Panc1 (cell line): ENCODE measurements at regions not wholly inside any gene's neighbourhood (a gene's known extent, or its start where the extent isn't known, plus 50 kb on each side); places are given as distances from the start of the nearest gene placed in this dataset.

ENCODE experiments used
- ATAC-seq: fragments of 200-7000 bp; cut with Tn5 transposase; 2 replicates; pipeline ENCODE4 v1.9.1; 2020; ENCODE audit warnings: mild to moderate bottlenecking, moderate library complexity
- BruUV-seq: library from RNA; stranded (reverse); fragments of 400-500 nt; replicated peaks from 2 replicates; lab custom pipeline; 2021; lab: Mats Ljungman, UMichigan
- CTCF ChIA-PET: fragments of 300-600 bp; sonication (Branson Sonifier 250); formaldehyde crosslinking; loops from one replicate; lab custom pipeline; 2022; ENCODE audit warnings: antibody characterized with exemption; lab: Charles Lee
- POLR2A ChIA-PET: fragments of 300-600 bp; sonication (Branson Sonifier 250); formaldehyde crosslinking; loops from one replicate; lab custom pipeline; 2022; ENCODE audit warnings: antibody characterized with exemption; lab: Charles Lee
- DNase-seq: peaks from one replicate; pipeline ENCODE4 v3.0.0-alpha.2; 2010; ENCODE audit warnings: low read depth, low spot score
- H3K27ac ChIP-seq: 2 replicates; pipeline ENCODE4 v1.5.1; 2011; ENCODE audit warnings: mild to moderate bottlenecking, low read length, inconsistent platforms
- H3K27me3 ChIP-seq: fragments of 200-500 bp; sonication (Bioruptor generic); 2 replicates; pipeline ENCODE4 v1.6.0; 2014; ENCODE audit warnings: low read length, inconsistent platforms; ENCODE audit not compliant: control insufficient read depth, insufficient read depth
- H3K36me3 ChIP-seq: fragments of 200-500 bp; sonication (Bioruptor generic); 2 replicates; pipeline ENCODE4 v1.5.1; 2014; ENCODE audit warnings: inconsistent platforms, mild to moderate bottlenecking, low read length, moderate library complexity; ENCODE audit not compliant: control insufficient read depth, insufficient read depth
- H3K4me1 ChIP-seq: 2 replicates; pipeline ENCODE4 v1.5.1; 2011; ENCODE audit warnings: inconsistent platforms, mild to moderate bottlenecking, low read length, moderate library complexity; ENCODE audit not compliant: control insufficient read depth, insufficient read depth
- H3K4me3 ChIP-seq, 2 experiments: 2 replicates each; pipeline ENCODE4 v1.5.1; 2011 to 2012; ENCODE audit warnings: low read depth in 2 of 2, low read length in 2 of 2, mild to moderate bottlenecking in 2 of 2, inconsistent platforms in 1 of 2, moderate library complexity in 1 of 2
- H3K9me3 ChIP-seq: fragments of 200-500 bp; sonication (Bioruptor generic); 2 replicates; pipeline ENCODE4 v1.5.1; 2014; ENCODE audit warnings: low read depth, mild to moderate bottlenecking, inconsistent platforms, low read length, moderate library complexity; ENCODE audit not compliant: control insufficient read depth, insufficient read depth
- POLR2AphosphoS5 ChIP-seq: IDR thresholded peaks from 2 replicates; pipeline ENCODE4 v1.6.1; 2012; ENCODE audit warnings: mild to moderate bottlenecking, low read depth, low read length, moderate library complexity
- SIN3A ChIP-seq: IDR thresholded peaks from 2 replicates; pipeline ENCODE4 v1.6.1; 2012; ENCODE audit warnings: low read depth, mild to moderate bottlenecking, low read length, moderate library complexity, borderline replicate concordance; ENCODE audit not compliant: insufficient read depth
- TCF7L2 ChIP-seq: IDR thresholded peaks from 2 replicates; pipeline ENCODE4 v1.6.1; 2011; ENCODE audit warnings: mild to moderate bottlenecking, low read depth, low read length, inconsistent platforms
- in situ Hi-C: cut with HindIII; loops from 2 replicates; pipeline ENCODE4 v1.10.0; 2016; ENCODE audit warnings: low sequenced_read_pairs, low pct_unique_long_range_greater_than_20kb
- intact Hi-C: fragments of 100-400 bp; cut with micrococcal nuclease; formaldehyde crosslinking; loops from one replicate; pipeline ENCODE4 v1.10.0; 2022; ENCODE audit not compliant: unreplicated experiment
- TF ChIP-seq, protein P1 (sequence below): fragments of 450-650 bp; IDR thresholded peaks from 2 replicates; pipeline ENCODE4 v1.5.1; 2017; ENCODE audit warnings: mild to moderate bottlenecking
- TF ChIP-seq, protein P2 (sequence below), 2 experiments: IDR thresholded peaks; 2 replicates each; pipeline ENCODE4 v1.6.1; 2011 to 2012; ENCODE audit warnings: low read depth in 2 of 2, control low read depth in 1 of 2, low read length in 1 of 2, mild to moderate bottlenecking in 1 of 2, moderate library complexity in 1 of 2; ENCODE audit not compliant: insufficient read depth in 1 of 2

DNA sequence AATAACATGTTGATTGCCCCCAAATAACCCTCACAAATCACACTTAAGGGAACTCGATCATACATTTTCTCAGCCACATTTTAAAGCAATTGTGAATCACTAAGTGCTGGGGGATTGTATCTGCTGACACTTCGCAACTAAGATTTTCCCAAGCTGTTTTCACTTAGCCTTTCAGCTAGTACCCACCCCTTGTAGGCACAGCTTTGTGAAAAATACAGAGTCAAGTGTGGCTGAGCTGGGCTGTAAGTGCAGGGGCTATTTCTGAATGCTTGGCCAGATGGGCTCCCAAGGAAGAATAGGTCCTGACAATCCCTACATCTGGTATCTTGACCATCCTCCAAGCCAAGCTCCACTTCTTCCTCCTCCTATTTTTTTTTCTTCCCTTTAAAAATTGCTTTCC, 289.2 kb upstream of the NMUR2 start:
- ChIA-PET POLR2A (no interaction called here), CTCF (no interaction called here)
- intact Hi-C loops = no loop called here
- Histone ChIP-seq H3K27ac (no peak overlapping the region), H3K4me1 (no peaks in the 10 kb centered on the region), H3K4me3 (no peak overlapping the region), H3K36me3 (no peaks in the 10 kb centered on the region), H3K27me3 (no peaks in the 10 kb centered on the region), H3K9me3 (0 out of 2 replicates have a peak, but pooled peaks cover 2% of the 10 kb centered on the region)
- DNase-seq (no peak), ATAC-seq (no peak)
- in situ Hi-C loops = no loop called here
- no TSS peak for BruUV-seq
- TF ChIP-seq POLR2AphosphoS5 (no peak), TCF7L2 (no peak), SIN3A (no peak)
- TF ChIP-seq, protein P1, sequence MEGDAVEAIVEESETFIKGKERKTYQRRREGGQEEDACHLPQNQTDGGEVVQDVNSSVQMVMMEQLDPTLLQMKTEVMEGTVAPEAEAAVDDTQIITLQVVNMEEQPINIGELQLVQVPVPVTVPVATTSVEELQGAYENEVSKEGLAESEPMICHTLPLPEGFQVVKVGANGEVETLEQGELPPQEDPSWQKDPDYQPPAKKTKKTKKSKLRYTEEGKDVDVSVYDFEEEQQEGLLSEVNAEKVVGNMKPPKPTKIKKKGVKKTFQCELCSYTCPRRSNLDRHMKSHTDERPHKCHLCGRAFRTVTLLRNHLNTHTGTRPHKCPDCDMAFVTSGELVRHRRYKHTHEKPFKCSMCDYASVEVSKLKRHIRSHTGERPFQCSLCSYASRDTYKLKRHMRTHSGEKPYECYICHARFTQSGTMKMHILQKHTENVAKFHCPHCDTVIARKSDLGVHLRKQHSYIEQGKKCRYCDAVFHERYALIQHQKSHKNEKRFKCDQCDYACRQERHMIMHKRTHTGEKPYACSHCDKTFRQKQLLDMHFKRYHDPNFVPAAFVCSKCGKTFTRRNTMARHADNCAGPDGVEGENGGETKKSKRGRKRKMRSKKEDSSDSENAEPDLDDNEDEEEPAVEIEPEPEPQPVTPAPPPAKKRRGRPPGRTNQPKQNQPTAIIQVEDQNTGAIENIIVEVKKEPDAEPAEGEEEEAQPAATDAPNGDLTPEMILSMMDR = no peak
- TF ChIP-seq, protein P2, sequence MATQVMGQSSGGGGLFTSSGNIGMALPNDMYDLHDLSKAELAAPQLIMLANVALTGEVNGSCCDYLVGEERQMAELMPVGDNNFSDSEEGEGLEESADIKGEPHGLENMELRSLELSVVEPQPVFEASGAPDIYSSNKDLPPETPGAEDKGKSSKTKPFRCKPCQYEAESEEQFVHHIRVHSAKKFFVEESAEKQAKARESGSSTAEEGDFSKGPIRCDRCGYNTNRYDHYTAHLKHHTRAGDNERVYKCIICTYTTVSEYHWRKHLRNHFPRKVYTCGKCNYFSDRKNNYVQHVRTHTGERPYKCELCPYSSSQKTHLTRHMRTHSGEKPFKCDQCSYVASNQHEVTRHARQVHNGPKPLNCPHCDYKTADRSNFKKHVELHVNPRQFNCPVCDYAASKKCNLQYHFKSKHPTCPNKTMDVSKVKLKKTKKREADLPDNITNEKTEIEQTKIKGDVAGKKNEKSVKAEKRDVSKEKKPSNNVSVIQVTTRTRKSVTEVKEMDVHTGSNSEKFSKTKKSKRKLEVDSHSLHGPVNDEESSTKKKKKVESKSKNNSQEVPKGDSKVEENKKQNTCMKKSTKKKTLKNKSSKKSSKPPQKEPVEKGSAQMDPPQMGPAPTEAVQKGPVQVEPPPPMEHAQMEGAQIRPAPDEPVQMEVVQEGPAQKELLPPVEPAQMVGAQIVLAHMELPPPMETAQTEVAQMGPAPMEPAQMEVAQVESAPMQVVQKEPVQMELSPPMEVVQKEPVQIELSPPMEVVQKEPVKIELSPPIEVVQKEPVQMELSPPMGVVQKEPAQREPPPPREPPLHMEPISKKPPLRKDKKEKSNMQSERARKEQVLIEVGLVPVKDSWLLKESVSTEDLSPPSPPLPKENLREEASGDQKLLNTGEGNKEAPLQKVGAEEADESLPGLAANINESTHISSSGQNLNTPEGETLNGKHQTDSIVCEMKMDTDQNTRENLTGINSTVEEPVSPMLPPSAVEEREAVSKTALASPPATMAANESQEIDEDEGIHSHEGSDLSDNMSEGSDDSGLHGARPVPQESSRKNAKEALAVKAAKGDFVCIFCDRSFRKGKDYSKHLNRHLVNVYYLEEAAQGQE (IDR thresholded peaks at IDR 0.05; ENCODE audit: insufficient read depth in 1 of 2, low read depth in 2 of 2, low read length in 1 of 2) = no peak

DNA sequence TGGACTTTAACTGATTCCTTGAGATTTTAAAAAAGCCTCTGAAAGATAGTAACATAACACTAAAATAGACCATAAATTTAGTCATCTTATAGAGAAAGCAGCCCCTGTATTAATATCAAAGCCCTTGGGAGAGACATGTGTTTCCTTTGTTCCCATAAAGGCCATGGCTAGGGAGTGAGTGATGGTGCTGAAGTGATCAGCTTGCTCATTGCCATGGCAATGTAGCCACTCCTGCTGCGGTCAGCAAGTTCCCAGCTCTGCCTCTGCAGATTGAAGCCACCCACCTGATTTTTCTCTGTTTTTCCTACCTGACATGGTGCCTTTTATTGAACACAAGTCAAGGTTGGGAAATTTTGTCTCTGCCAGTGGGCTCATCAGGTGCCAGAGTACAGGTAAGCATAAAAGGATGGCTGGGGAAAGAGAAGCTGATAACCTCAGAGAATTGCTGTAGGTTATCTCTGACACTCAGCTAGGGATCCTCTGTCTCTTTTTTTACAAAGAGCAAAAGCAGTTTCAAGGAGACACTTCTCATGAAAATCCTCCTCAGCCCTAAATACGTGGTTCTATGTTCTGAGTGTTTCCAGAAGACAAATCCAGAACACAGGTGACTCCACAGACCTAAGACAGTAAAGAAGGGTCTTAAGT, 296.3 kb upstream of the NMUR2 start:
- BruUV-seq = no TSS peak
- in situ Hi-C loops = no loop called here
- Histone ChIP-seq H3K9me3 (no peaks in the 10 kb centered on the region), H3K36me3 (no peaks in the 10 kb centered on the region), H3K27me3 (no peaks in the 10 kb centered on the region), H3K4me3 (no peak overlapping the region), H3K27ac (no peak overlapping the region), H3K4me1 (no peaks in the 10 kb centered on the region)
- intact Hi-C loops = no loop called here
- POLR2A ChIA-PET = no interaction called here
- CTCF ChIA-PET = no interaction called here
- DNase-seq (no peak), ATAC-seq (no peak)
- TF ChIP-seq SIN3A = no peak
- TF ChIP-seq, protein P2 (IDR thresholded peaks at IDR 0.05; ENCODE audit: insufficient read depth in 1 of 2, low read depth in 2 of 2, low read length in 1 of 2) = no peak
- TF ChIP-seq, protein P1 = no peak
- no peak for TF ChIP-seq POLR2AphosphoS5
- no peak for TF ChIP-seq TCF7L2
